HEK293 (cell line): ENCODE measurements at regions not wholly inside any gene's neighbourhood (a gene's known extent, or its start where the extent isn't known, plus 50 kb on each side); places are given as distances from the start of the nearest gene placed in this dataset.

Experiments used
- CTCF ChIA-PET: fragments of 350-600 bp; formaldehyde crosslinking; extraction: SDS; loops from one replicate; lab custom pipeline; 2021; ENCODE audit warnings: antibody characterized with exemption; lab: Yijun Ruan, JAX
- POLR2A ChIA-PET: fragments of 300-600 bp; formaldehyde crosslinking; extraction: SDS; loops from one replicate; lab custom pipeline; 2020; ENCODE audit warnings: antibody characterized with exemption, inconsistent platforms; lab: Yijun Ruan, JAX
- H3K27ac ChIP-seq: fragments of 200-500 bp; sonication (Bioruptor generic); 2 replicates; pipeline ENCODE4 v1.5.1; 2014; ENCODE audit warnings: low read depth, low read length, control low read depth, inconsistent platforms; ENCODE audit errors: extremely low read depth
- H3K36me3 ChIP-seq, 2 experiments: fragments of 200-500 bp in 1 of 2; sonication (Bioruptor generic) in 1 of 2; 1 replicate in 1 of 2; 2 replicates in 1 of 2; pipeline ENCODE4 v1.5.1; 2014 to 2017; ENCODE audit warnings: inconsistent platforms in 2 of 2, low read length in 2 of 2; ENCODE audit not compliant: control insufficient read depth in 2 of 2, insufficient read depth in 1 of 2
- H3K4me1 ChIP-seq: fragments of 200-500 bp; sonication (Bioruptor generic); 2 replicates; pipeline ENCODE4 v1.5.1; 2014; ENCODE audit warnings: mild to moderate bottlenecking, low read length, inconsistent platforms; ENCODE audit not compliant: control insufficient read depth, insufficient read depth
- H3K4me3 ChIP-seq: 2 replicates; pipeline ENCODE4 v1.5.1; 2011; ENCODE audit warnings: low read depth, mild to moderate bottlenecking, control low read depth, low read length, moderate library complexity
- H3K9me3 ChIP-seq: fragments of 200-500 bp; sonication (Bioruptor generic); 2 replicates; pipeline ENCODE4 v1.5.1; 2014; ENCODE audit warnings: low read depth, low read length, inconsistent platforms; ENCODE audit not compliant: control insufficient read depth, insufficient read depth
- HOXD13 ChIP-seq: sonication (generic); formaldehyde crosslinking; IDR thresholded peaks from 2 replicates; pipeline ENCODE4 v1.8.0; 2022; ENCODE audit warnings: missing genetic modification reagents, borderline replicate concordance
- PRDM1 ChIP-seq: fragments of 450-650 bp; formaldehyde crosslinking; IDR thresholded peaks from 2 replicates; pipeline ENCODE4; 2016; ENCODE audit warnings: missing biosample characterization, missing genetic modification characterization
- RBAK ChIP-seq: fragments of 450-650 bp; formaldehyde crosslinking; IDR thresholded peaks from 2 replicates; pipeline ENCODE4 v1.5.1; 2016; ENCODE audit warnings: missing biosample characterization, missing genetic modification characterization
- ZIC2 ChIP-seq: fragments of 450-650 bp; formaldehyde crosslinking; IDR thresholded peaks from 2 replicates; pipeline ENCODE4 v1.5.1; 2016; ENCODE audit warnings: missing biosample characterization, missing genetic modification characterization
- ZNF211 ChIP-seq: fragments of 450-650 bp; formaldehyde crosslinking; IDR thresholded peaks from 2 replicates; pipeline ENCODE4 v1.5.1; 2016; ENCODE audit warnings: low read depth, missing biosample characterization, missing genetic modification characterization
- ZNF223 ChIP-seq: fragments of 450-650 bp; formaldehyde crosslinking; IDR thresholded peaks from 2 replicates; pipeline ENCODE4 v1.5.1; 2016; ENCODE audit warnings: missing biosample characterization, missing genetic modification characterization
- ZNF248 ChIP-seq: fragments of 450-650 bp; formaldehyde crosslinking; IDR thresholded peaks from 2 replicates; pipeline ENCODE4 v1.5.1; 2017; ENCODE audit warnings: missing biosample characterization, missing genetic modification characterization
- ZNF335 ChIP-seq: fragments of 450-650 bp; formaldehyde crosslinking; conservative IDR thresholded peaks from 2 replicates; pipeline ENCODE4 v1.5.1; 2016; ENCODE audit warnings: missing biosample characterization, missing genetic modification characterization
- ZNF366 ChIP-seq: fragments of 450-650 bp; formaldehyde crosslinking; conservative IDR thresholded peaks from 2 replicates; pipeline ENCODE4 v1.5.1; 2016; ENCODE audit warnings: missing biosample characterization, missing genetic modification characterization
- ZNF529 ChIP-seq: fragments of 450-650 bp; formaldehyde crosslinking; IDR thresholded peaks from 2 replicates; pipeline ENCODE4 v1.5.1; 2017; ENCODE audit warnings: missing genetic modification characterization, missing biosample characterization; ENCODE audit not compliant: insufficient replicate concordance
- ZNF571 ChIP-seq: fragments of 450-650 bp; formaldehyde crosslinking; IDR thresholded peaks from 2 replicates; pipeline ENCODE4 v1.5.0; 2017; ENCODE audit warnings: missing biosample characterization, missing genetic modification characterization
- ZNF596 ChIP-seq: fragments of 450-650 bp; IDR thresholded peaks from 2 replicates; pipeline ENCODE4 v1.5.0; 2018; ENCODE audit warnings: missing biosample characterization, mild to moderate bottlenecking, missing genetic modification characterization, moderate library complexity
- TF ChIP-seq, protein P1 (sequence below): fragments of 450-650 bp; formaldehyde crosslinking; IDR thresholded peaks from 2 replicates; pipeline ENCODE4 v1.5.1; 2016; ENCODE audit warnings: missing biosample characterization, missing genetic modification characterization, borderline replicate concordance
- TF ChIP-seq, protein P2 (sequence below): fragments of 450-650 bp; formaldehyde crosslinking; IDR thresholded peaks from 2 replicates; pipeline ENCODE4 v1.5.1; 2016; ENCODE audit warnings: missing biosample characterization, missing genetic modification characterization
- TF ChIP-seq, protein P3 (sequence below): fragments of 450-650 bp; IDR thresholded peaks from 2 replicates; pipeline ENCODE4 v1.5.1; 2018; ENCODE audit warnings: missing biosample characterization, mild to moderate bottlenecking, missing genetic modification characterization
- TF ChIP-seq, protein P4 (sequence below): fragments of 450-650 bp; formaldehyde crosslinking; IDR thresholded peaks from 2 replicates; pipeline ENCODE4 v1.5.1; 2016; ENCODE audit warnings: missing biosample characterization, missing genetic modification characterization
- TF ChIP-seq, protein P5 (sequence below): fragments of 450-650 bp; formaldehyde crosslinking; IDR thresholded peaks from 2 replicates; pipeline ENCODE4 v1.5.1; 2016; ENCODE audit warnings: missing biosample characterization, missing genetic modification characterization
- TF ChIP-seq, protein P6 (sequence below): fragments of 450-650 bp; formaldehyde crosslinking; IDR thresholded peaks from 2 replicates; pipeline ENCODE4 v1.5.1; 2016; ENCODE audit warnings: missing biosample characterization, missing genetic modification characterization
- TF ChIP-seq, protein P7 (sequence below): fragments of 450-650 bp; formaldehyde crosslinking; IDR thresholded peaks from 2 replicates; pipeline ENCODE4 v1.5.1; 2017; ENCODE audit warnings: missing biosample characterization, missing genetic modification characterization

DNA sequence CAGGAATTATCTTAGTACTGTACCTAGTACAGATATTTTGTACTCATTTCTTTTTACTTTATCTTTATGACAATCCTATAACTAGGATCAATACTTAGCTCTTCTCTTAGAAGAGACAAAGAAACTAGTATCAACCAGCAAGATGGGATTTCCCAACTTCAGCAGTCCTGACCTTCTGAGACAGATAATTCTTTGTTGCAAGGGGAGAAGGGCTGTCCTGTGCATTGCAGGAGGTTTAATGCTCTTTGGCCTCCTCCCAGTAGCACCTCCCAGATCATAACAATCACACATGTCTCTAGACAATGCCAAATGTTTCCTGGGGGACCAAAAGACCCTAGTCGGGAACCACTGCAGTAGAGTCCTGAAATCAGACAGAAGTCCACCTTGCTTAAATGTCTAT, 424.3 kb upstream of the DMAC1 start:
- Histone ChIP-seq H3K36me3 (no peaks in the 10 kb centered on the region), H3K27ac (no peak overlapping the region), H3K4me1 (no peaks in the 10 kb centered on the region), H3K9me3 (no peaks in the 10 kb centered on the region), H3K4me3 (no peak overlapping the region)
- CTCF ChIA-PET, result no interaction called here
- TF ChIP-seq PRDM1 (no peak), ZNF248 (no peak), ZNF571 (tag by site-specific recombination) (no peak), ZNF211 (no peak), ZNF366 (tag by site-specific recombination) (no peak)
- TF ChIP-seq, protein P1, sequence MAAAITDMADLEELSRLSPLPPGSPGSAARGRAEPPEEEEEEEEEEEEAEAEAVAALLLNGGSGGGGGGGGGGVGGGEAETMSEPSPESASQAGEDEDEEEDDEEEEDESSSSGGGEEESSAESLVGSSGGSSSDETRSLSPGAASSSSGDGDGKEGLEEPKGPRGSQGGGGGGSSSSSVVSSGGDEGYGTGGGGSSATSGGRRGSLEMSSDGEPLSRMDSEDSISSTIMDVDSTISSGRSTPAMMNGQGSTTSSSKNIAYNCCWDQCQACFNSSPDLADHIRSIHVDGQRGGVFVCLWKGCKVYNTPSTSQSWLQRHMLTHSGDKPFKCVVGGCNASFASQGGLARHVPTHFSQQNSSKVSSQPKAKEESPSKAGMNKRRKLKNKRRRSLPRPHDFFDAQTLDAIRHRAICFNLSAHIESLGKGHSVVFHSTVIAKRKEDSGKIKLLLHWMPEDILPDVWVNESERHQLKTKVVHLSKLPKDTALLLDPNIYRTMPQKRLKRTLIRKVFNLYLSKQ (tag by site-specific recombination), result no peak
- TF ChIP-seq, protein P2, sequence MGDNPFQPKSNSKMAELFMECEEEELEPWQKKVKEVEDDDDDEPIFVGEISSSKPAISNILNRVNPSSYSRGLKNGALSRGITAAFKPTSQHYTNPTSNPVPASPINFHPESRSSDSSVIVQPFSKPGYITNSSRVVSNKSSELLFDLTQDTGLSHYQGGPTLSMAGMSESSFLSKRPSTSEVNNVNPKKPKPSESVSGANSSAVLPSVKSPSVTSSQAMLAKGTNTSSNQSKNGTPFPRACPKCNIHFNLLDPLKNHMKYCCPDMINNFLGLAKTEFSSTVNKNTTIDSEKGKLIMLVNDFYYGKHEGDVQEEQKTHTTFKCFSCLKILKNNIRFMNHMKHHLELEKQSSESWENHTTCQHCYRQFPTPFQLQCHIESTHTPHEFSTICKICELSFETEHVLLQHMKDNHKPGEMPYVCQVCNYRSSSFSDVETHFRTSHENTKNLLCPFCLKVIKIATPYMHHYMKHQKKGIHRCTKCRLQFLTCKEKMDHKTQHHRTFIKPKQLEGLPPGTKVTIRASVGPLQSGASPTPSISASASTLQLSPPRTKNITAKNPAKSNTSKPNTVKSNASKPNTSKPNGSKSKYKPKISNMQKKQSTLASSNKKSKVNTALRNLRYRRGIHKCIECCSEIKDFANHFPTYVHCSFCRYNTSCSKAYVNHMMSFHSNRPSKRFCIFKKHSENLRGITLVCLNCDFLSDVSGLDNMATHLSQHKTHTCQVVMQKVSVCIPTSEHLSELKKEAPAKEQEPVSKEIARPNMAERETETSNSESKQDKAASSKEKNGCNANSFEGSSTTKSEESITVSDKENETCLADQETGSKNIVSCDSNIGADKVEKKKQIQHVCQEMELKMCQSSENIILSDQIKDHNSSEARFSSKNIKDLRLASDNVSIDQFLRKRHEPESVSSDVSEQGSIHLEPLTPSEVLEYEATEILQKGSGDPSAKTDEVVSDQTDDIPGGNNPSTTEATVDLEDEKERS (tag by site-specific recombination), result no peak
- POLR2A ChIA-PET, result no interaction called here

DNA sequence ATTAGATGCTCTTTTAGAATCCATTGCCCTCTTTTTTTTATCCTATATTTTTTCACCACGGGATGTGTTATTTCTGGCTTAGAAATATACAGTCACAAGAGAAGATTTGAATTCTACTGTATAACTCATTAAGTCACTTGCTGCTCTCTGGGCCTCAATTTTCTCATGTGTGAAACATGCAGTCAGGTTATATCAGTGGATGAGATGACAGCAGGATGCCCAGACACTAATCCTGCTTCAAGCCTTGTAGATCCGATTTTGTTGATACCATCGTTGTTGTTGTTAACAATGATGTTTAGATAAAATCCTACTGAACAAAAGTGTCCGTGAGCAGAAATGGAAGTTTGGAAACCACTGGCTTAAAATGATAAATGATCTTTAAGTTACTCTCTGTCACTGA, 421.9 kb upstream of the DMAC1 start:
- ChIA-PET POLR2A (no interaction called here), CTCF (interaction anchor here (0.7 kb wide), 1 partner anchor 93 kb away, joined by 3 read pairs; no protein-coding TSS in a partner anchor)
- Histone ChIP-seq H3K27ac (no peak overlapping the region), H3K4me3 (no peak overlapping the region), H3K9me3 (no peaks in the 10 kb centered on the region), H3K4me1 (no peaks in the 10 kb centered on the region), H3K36me3 (no peaks in the 10 kb centered on the region)
- TF ChIP-seq ZNF596 (tag by site-specific recombination) (no peak), ZIC2 (tag by site-specific recombination) (no peak), HOXD13 (CRISPR knock-in tag) (no peak), ZNF335 (no peak), ZNF529 (no peak), ZNF223 (no peak), RBAK (tag by site-specific recombination) (no peak)
- TF ChIP-seq, protein P2 (tag by site-specific recombination), result no peak
- TF ChIP-seq, protein P3, sequence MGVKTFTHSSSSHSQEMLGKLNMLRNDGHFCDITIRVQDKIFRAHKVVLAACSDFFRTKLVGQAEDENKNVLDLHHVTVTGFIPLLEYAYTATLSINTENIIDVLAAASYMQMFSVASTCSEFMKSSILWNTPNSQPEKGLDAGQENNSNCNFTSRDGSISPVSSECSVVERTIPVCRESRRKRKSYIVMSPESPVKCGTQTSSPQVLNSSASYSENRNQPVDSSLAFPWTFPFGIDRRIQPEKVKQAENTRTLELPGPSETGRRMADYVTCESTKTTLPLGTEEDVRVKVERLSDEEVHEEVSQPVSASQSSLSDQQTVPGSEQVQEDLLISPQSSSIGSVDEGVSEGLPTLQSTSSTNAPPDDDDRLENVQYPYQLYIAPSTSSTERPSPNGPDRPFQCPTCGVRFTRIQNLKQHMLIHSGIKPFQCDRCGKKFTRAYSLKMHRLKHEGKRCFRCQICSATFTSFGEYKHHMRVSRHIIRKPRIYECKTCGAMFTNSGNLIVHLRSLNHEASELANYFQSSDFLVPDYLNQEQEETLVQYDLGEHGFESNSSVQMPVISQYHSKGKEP, result no peak
- TF ChIP-seq, protein P4, sequence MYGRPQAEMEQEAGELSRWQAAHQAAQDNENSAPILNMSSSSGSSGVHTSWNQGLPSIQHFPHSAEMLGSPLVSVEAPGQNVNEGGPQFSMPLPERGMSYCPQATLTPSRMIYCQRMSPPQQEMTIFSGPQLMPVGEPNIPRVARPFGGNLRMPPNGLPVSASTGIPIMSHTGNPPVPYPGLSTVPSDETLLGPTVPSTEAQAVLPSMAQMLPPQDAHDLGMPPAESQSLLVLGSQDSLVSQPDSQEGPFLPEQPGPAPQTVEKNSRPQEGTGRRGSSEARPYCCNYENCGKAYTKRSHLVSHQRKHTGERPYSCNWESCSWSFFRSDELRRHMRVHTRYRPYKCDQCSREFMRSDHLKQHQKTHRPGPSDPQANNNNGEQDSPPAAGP (tag by site-specific recombination), result no peak
- TF ChIP-seq, protein P5, sequence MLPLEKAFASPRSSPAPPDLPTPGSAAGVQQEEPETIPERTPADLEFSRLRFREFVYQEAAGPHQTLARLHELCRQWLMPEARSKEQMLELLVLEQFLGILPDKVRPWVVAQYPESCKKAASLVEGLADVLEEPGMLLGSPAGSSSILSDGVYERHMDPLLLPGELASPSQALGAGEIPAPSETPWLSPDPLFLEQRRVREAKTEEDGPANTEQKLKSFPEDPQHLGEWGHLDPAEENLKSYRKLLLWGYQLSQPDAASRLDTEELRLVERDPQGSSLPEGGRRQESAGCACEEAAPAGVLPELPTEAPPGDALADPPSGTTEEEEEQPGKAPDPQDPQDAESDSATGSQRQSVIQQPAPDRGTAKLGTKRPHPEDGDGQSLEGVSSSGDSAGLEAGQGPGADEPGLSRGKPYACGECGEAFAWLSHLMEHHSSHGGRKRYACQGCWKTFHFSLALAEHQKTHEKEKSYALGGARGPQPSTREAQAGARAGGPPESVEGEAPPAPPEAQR (tag by site-specific recombination), result no peak
- TF ChIP-seq, protein P6, sequence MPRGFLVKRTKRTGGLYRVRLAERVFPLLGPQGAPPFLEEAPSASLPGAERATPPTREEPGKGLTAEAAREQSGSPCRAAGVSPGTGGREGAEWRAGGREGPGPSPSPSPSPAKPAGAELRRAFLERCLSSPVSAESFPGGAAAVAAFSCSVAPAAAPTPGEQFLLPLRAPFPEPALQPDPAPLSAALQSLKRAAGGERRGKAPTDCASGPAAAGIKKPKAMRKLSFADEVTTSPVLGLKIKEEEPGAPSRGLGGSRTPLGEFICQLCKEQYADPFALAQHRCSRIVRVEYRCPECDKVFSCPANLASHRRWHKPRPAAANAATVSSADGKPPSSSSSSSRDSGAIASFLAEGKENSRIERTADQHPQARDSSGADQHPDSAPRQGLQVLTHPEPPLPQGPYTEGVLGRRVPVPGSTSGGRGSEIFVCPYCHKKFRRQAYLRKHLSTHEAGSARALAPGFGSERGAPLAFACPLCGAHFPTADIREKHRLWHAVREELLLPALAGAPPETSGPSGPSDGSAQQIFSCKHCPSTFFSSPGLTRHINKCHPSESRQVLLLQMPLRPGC (tag by site-specific recombination), result no peak
- TF ChIP-seq, protein P7, sequence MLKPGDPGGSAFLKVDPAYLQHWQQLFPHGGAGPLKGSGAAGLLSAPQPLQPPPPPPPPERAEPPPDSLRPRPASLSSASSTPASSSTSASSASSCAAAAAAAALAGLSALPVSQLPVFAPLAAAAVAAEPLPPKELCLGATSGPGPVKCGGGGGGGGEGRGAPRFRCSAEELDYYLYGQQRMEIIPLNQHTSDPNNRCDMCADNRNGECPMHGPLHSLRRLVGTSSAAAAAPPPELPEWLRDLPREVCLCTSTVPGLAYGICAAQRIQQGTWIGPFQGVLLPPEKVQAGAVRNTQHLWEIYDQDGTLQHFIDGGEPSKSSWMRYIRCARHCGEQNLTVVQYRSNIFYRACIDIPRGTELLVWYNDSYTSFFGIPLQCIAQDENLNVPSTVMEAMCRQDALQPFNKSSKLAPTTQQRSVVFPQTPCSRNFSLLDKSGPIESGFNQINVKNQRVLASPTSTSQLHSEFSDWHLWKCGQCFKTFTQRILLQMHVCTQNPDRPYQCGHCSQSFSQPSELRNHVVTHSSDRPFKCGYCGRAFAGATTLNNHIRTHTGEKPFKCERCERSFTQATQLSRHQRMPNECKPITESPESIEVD (tag by site-specific recombination), result no peak
